Lower lobe of right lung (tissue), 2 donors: ENCODE measurements at regions not wholly inside any gene's neighbourhood (a gene's known extent, or its start where the extent isn't known, plus 50 kb on each side); places are given as distances from the start of the nearest gene placed in this dataset.

ENCODE experiments used
- ATAC-seq, 2 donors: fragments of 200-7000 bp; cut with Tn5 transposase; one replicate each; pipeline ENCODE4 v1.9.1; 2020 to 2022; ENCODE audit warnings: mild to moderate bottlenecking in 2 of 2, moderate library complexity in 2 of 2
- DNase-seq: peaks from one replicate; pipeline ENCODE4 v3.0.0-alpha.2; 2020
- H3K27ac ChIP-seq: fragments of 200-600 bp; one replicate; pipeline ENCODE4 v1.8.0; 2022
- H3K27me3 ChIP-seq: fragments of 200-600 bp; one replicate; pipeline ENCODE4 v1.8.0; 2022; ENCODE audit warnings: low read depth
- H3K36me3 ChIP-seq: fragments of 200-600 bp; one replicate; pipeline ENCODE4 v1.8.0; 2022; ENCODE audit warnings: mild to moderate bottlenecking
- H3K4me1 ChIP-seq: fragments of 200-600 bp; one replicate; pipeline ENCODE4 v1.8.0; 2022
- H3K4me3 ChIP-seq: fragments of 200-600 bp; one replicate; pipeline ENCODE4 v1.8.0; 2022; ENCODE audit warnings: mild to moderate bottlenecking
- H3K9me3 ChIP-seq: fragments of 200-600 bp; one replicate; pipeline ENCODE4 v1.8.0; 2022
- CTCF ChIP-seq: fragments of 200-600 bp; IDR thresholded peaks from one replicate; pipeline ENCODE4 v1.8.0; 2022; ENCODE audit warnings: antibody characterized with exemption, mild to moderate bottlenecking
- intact Hi-C: fragments of 100-400 bp; cut with DNase I; formaldehyde crosslinking; loops from one replicate; pipeline ENCODE4 v1.11.0; 2022
- donor health status: DM: no; HTN: yes; CAD: no; lungs with severe emphysema.

DNA sequence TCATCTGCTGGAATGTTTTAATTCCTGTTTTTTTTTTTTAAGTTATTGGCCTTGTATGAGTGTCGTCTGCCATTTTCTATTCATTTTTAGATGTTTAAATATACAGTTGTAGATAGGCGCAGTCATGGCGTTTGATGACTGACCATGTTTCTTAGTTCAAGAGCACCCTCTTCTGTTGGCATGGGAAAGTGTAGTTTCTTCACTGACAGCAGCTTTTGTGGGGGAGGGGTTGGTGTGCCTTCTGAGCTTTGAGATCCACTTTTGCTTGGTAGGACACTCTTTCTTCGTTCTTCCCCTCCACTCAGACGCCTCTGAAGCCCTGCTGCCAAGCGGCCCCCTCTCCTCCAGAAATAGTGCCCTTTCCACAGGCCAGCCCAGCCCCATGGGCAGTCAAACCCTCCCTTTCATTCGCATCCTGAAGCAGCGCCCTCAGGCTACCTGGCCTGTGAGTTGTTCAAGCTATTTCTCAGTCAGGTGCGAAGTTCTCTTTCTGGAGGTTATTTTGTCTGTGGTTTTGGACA is 492.0 kb downstream of the TNS1 start:
- Histone ChIP-seq H3K4me3 (no peak overlapping the region), H3K9me3 (no peaks in the 10 kb centered on the region), H3K36me3 (no peaks in the 10 kb centered on the region), H3K27ac (no peak overlapping the region), H3K4me1 (peaks cover 15% of the 10 kb centered on the region), H3K27me3 (no peaks in the 10 kb centered on the region)
- peak; percentile 82 to 84 for ATAC-seq
- peak; percentile 60 for TF ChIP-seq CTCF
- intact Hi-C loops: loop anchor here (5.0 kb wide), 1 partner anchor 829 kb away; no protein-coding TSS in a partner anchor
- no peak for DNase-seq

DNA sequence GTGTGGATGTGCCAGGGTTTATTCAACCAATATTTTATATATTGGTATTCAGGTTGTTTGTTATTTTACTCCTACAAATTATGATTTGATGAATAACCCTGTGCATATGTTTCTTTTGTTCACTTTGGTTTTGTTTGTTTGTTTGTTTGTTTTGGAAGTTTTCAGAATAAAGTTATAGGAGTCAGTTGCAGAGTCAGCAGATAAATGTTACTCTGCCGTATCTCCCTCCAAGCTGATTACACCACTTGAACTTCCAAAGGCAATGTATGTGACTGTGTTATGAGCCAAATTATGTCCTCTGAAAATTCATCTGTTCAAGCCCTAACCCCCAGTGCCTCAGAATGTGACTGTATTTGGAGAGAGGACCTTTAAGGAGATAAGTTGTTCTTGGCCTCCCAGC is 497.5 kb downstream of the TNS1 start:
- no peaks in the 10 kb centered on the region for H3K27me3 ChIP-seq
- DNase-seq: no peak
- H3K9me3 ChIP-seq: no peaks in the 10 kb centered on the region
- no peaks in the 10 kb centered on the region for H3K4me1 ChIP-seq
- no peak overlapping the region for H3K4me3 ChIP-seq
- no peak overlapping the region for H3K27ac ChIP-seq
- no peak for ATAC-seq
- intact Hi-C loops: no loop called here
- TF ChIP-seq CTCF: no peak
- H3K36me3 ChIP-seq: no peaks in the 10 kb centered on the region

DNA sequence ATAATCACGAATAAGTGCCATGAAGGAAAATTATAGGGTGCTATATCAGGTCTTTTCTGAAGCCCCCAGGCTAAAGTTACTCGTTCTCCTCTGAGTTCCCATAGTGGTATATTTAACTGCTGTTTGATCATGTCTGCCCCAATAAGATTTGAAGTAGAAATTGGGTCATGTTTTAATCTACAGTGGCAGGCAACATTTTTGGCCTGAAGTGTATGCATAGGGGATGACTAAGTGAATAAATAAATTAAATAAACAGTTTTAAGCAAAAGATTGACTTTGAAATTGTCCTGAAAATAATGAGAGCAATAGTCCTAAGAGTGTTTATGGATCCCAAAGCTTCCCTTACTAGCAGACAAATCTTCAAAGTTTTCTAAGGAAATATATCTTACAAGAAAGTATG is 500.9 kb downstream of the TNS1 start:
- H3K4me3 ChIP-seq: no peak overlapping the region
- ATAC-seq (no peak), DNase-seq (no peak)
- intact Hi-C loops: no loop called here
- no peaks in the 10 kb centered on the region for H3K27me3 ChIP-seq
- no peaks in the 10 kb centered on the region for H3K4me1 ChIP-seq
- no peak for TF ChIP-seq CTCF
- no peak overlapping the region for H3K27ac ChIP-seq
- H3K9me3 ChIP-seq: no peaks in the 10 kb centered on the region
- H3K36me3 ChIP-seq: no peaks in the 10 kb centered on the region

DNA sequence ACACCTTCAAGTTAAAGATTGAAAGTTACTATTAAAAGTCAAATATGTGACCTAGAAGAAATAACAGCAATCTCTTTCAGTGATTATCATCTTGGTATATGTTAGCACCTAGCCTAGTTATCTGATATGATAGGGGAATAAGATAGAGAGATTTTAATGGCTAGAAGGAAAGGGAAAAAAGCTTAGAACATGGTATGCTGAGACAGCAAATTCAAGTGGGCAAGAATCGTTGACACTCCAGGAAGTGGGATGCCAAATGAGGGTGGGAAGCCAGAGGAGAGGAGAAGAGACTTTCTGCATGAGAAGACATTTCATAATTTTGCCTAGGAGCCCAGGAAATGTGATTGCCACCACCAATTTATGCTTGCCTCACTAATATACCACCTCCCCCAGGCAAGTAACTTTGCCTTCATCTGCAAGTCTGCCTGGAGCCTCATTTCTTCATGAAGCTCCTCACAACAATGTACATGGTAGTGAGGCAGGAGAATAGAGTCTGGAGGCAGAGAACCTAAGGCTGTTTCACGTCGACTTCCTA is 504.9 kb downstream of the TNS1 start:
- Histone ChIP-seq H3K4me1 (no peaks in the 10 kb centered on the region), H3K27me3 (no peaks in the 10 kb centered on the region), H3K9me3 (no peaks in the 10 kb centered on the region), H3K36me3 (no peaks in the 10 kb centered on the region), H3K4me3 (no peak overlapping the region), H3K27ac (no peak overlapping the region)
- no peak for DNase-seq
- intact Hi-C loops: no loop called here
- no peak for ATAC-seq
- TF ChIP-seq CTCF: no peak

DNA sequence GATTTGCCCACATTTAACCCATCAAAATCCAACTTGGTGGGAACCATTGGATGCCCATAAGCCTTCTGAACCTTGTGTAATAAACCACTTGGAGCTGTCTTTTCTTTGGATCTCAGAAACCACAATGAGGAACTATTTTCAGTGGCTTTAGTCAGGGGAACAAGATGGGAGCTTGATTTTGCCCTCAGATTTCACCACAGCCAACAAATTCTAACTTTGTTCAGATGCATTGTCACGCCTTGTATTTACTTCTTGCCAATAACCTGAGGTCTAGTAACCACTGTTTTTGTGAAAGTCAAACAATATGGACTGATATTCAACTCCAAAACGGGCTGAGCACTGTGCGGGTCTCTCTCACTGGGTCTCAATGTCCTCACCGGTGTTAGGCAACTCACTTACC is 508.2 kb downstream of the TNS1 start:
- no peak for TF ChIP-seq CTCF
- H3K4me1 ChIP-seq: no peaks in the 10 kb centered on the region
- H3K27ac ChIP-seq: no peak overlapping the region
- no peak overlapping the region for H3K4me3 ChIP-seq
- no peaks in the 10 kb centered on the region for H3K9me3 ChIP-seq
- intact Hi-C loops: no loop called here
- ATAC-seq: no peak
- DNase-seq: no peak
- no peaks in the 10 kb centered on the region for H3K27me3 ChIP-seq
- no peaks in the 10 kb centered on the region for H3K36me3 ChIP-seq
